ENCODE measurements at regions not wholly inside any gene's neighbourhood (a gene's known extent, or its start where the extent isn't known, plus 50 kb on each side); places are given as distances from the start of the nearest gene placed in this dataset.

- no peaks in the 10 kb centered on the region for H3K4me1 ChIP-seq (ENCODE audit: control extremely low read depth in 1 of 4, control insufficient read depth in 4 of 4, insufficient read depth in 4 of 4, low read length in 3 of 4)
- no peaks in the 10 kb centered on the region for H3K36me3 ChIP-seq (ENCODE audit: control insufficient read depth in 4 of 4, insufficient read depth in 4 of 4, low read length in 3 of 4)
- H3K27me3 ChIP-seq (replicated peaks in 2 of 5; ENCODE audit: control insufficient read depth in 4 of 5, insufficient read depth in 5 of 5, low read length in 4 of 5): no peaks in the 10 kb centered on the region
- H3K27ac ChIP-seq (ENCODE audit: insufficient read depth in 1 of 2, low read depth in 1 of 2, low read length in 2 of 2, poor library complexity in 1 of 2, severe bottlenecking in 2 of 2): no peak overlapping the region
- no peak overlapping the region for H3K4me3 ChIP-seq (ENCODE audit: control insufficient read depth in 1 of 7, extremely low read depth in 1 of 7, insufficient read depth in 4 of 7, low read depth in 2 of 7, low read length in 6 of 7)
- WGBS (ENCODE audit: insufficient coverage): 100% methylated on average over 1 of the region's 1 CpG
- DNase-seq: no peak
- peaks cover 0 to 1% (median 0%) of the 10 kb centered on the region in 5 experiments for H3K9me3 ChIP-seq (ENCODE audit: control extremely low read depth in 1 of 5, control insufficient read depth in 4 of 5, insufficient read depth in 2 of 5, low read depth in 1 of 5, low read length in 4 of 5)
- ChIA-PET CTCF (no interaction called here), POLR2A (no interaction called here)
Observed at GRCh38 chr2:52968043-52968442, 799.6 kb upstream of the CHAC2 start.

- no peaks in the 10 kb centered on the region for H3K27me3 ChIP-seq (replicated peaks in 2 of 5; ENCODE audit: control insufficient read depth in 4 of 5, insufficient read depth in 5 of 5, low read length in 4 of 5)
- H3K4me1 ChIP-seq (ENCODE audit: control extremely low read depth in 1 of 4, control insufficient read depth in 4 of 4, insufficient read depth in 4 of 4, low read length in 3 of 4): no peaks in the 10 kb centered on the region
- no peak overlapping the region for H3K4me3 ChIP-seq (ENCODE audit: control insufficient read depth in 1 of 7, extremely low read depth in 1 of 7, insufficient read depth in 4 of 7, low read depth in 2 of 7, low read length in 6 of 7)
- ChIA-PET CTCF (no interaction called here), POLR2A (no interaction called here)
- H3K27ac ChIP-seq (ENCODE audit: insufficient read depth in 1 of 2, low read depth in 1 of 2, low read length in 2 of 2, poor library complexity in 1 of 2, severe bottlenecking in 2 of 2): no peak overlapping the region
- peaks cover 0 to 1% (median 0%) of the 10 kb centered on the region in 5 experiments for H3K9me3 ChIP-seq (ENCODE audit: control extremely low read depth in 1 of 5, control insufficient read depth in 4 of 5, insufficient read depth in 2 of 5, low read depth in 1 of 5, low read length in 4 of 5)
- 96% methylated on average over 3 of the region's 4 CpGs for WGBS (ENCODE audit: insufficient coverage)
- DNase-seq: no peak
- H3K36me3 ChIP-seq (ENCODE audit: control insufficient read depth in 4 of 4, insufficient read depth in 4 of 4, low read length in 3 of 4): no peaks in the 10 kb centered on the region
Observed at GRCh38 chr2:52964916-52965530, 802.6 kb upstream of the CHAC2 start.

GRCh38 chr2:52961403-52961802 lies 806.2 kb upstream of the CHAC2 start:
- H3K36me3 ChIP-seq (ENCODE audit: control insufficient read depth in 4 of 4, insufficient read depth in 4 of 4, low read length in 3 of 4): no peaks in the 10 kb centered on the region
- POLR2A ChIA-PET: no interaction called here
- H3K27me3 ChIP-seq (replicated peaks in 2 of 5; ENCODE audit: control insufficient read depth in 4 of 5, insufficient read depth in 5 of 5, low read length in 4 of 5): no peaks in the 10 kb centered on the region
- no peaks in the 10 kb centered on the region for H3K4me1 ChIP-seq (ENCODE audit: control extremely low read depth in 1 of 4, control insufficient read depth in 4 of 4, insufficient read depth in 4 of 4, low read length in 3 of 4)
- H3K9me3 ChIP-seq (ENCODE audit: control extremely low read depth in 1 of 5, control insufficient read depth in 4 of 5, insufficient read depth in 2 of 5, low read depth in 1 of 5, low read length in 4 of 5): no peaks in the 10 kb centered on the region
- no peak overlapping the region for H3K27ac ChIP-seq (ENCODE audit: insufficient read depth in 1 of 2, low read depth in 1 of 2, low read length in 2 of 2, poor library complexity in 1 of 2, severe bottlenecking in 2 of 2)
- no peak overlapping the region for H3K4me3 ChIP-seq (ENCODE audit: control insufficient read depth in 1 of 7, extremely low read depth in 1 of 7, insufficient read depth in 4 of 7, low read depth in 2 of 7, low read length in 6 of 7)
- no peak for DNase-seq
- CTCF ChIA-PET: interaction anchor here (1.6 kb wide), 1 partner anchor 9 kb away, joined by 3 read pairs; no protein-coding TSS in a partner anchor

GRCh38 chr2:52960881-52961280 lies 806.7 kb upstream of the CHAC2 start:
- no peak for DNase-seq
- ChIA-PET CTCF (interaction anchor here (1.6 kb wide), 1 partner anchor 9 kb away, joined by 3 read pairs; no protein-coding TSS in a partner anchor), POLR2A (no interaction called here)
- H3K4me1 ChIP-seq (ENCODE audit: control extremely low read depth in 1 of 4, control insufficient read depth in 4 of 4, insufficient read depth in 4 of 4, low read length in 3 of 4): no peaks in the 10 kb centered on the region
- H3K36me3 ChIP-seq (ENCODE audit: control insufficient read depth in 4 of 4, insufficient read depth in 4 of 4, low read length in 3 of 4): no peaks in the 10 kb centered on the region
- no peak overlapping the region for H3K4me3 ChIP-seq (ENCODE audit: control insufficient read depth in 1 of 7, extremely low read depth in 1 of 7, insufficient read depth in 4 of 7, low read depth in 2 of 7, low read length in 6 of 7)
- 10% methylated on average over 3 of the region's 3 CpGs for WGBS (ENCODE audit: insufficient coverage)
- no peaks in the 10 kb centered on the region for H3K9me3 ChIP-seq (ENCODE audit: control extremely low read depth in 1 of 5, control insufficient read depth in 4 of 5, insufficient read depth in 2 of 5, low read depth in 1 of 5, low read length in 4 of 5)
- no peak overlapping the region for H3K27ac ChIP-seq (ENCODE audit: insufficient read depth in 1 of 2, low read depth in 1 of 2, low read length in 2 of 2, poor library complexity in 1 of 2, severe bottlenecking in 2 of 2)
- H3K27me3 ChIP-seq (replicated peaks in 2 of 5; ENCODE audit: control insufficient read depth in 4 of 5, insufficient read depth in 5 of 5, low read length in 4 of 5): no peaks in the 10 kb centered on the region

GRCh38 chr2:52959801-52960200 lies 807.8 kb upstream of the CHAC2 start:
- Histone ChIP-seq H3K27me3 (replicated peaks in 2 of 5; ENCODE audit: control insufficient read depth in 4 of 5, insufficient read depth in 5 of 5, low read length in 4 of 5) (no peaks in the 10 kb centered on the region), H3K36me3 (ENCODE audit: control insufficient read depth in 4 of 4, insufficient read depth in 4 of 4, low read length in 3 of 4) (no peaks in the 10 kb centered on the region), H3K9me3 (ENCODE audit: control extremely low read depth in 1 of 5, control insufficient read depth in 4 of 5, insufficient read depth in 2 of 5, low read depth in 1 of 5, low read length in 4 of 5) (no peaks in the 10 kb centered on the region), H3K4me3 (ENCODE audit: control insufficient read depth in 1 of 7, extremely low read depth in 1 of 7, insufficient read depth in 4 of 7, low read depth in 2 of 7, low read length in 6 of 7) (no peak overlapping the region), H3K27ac (ENCODE audit: insufficient read depth in 1 of 2, low read depth in 1 of 2, low read length in 2 of 2, poor library complexity in 1 of 2, severe bottlenecking in 2 of 2) (no peak overlapping the region), H3K4me1 (ENCODE audit: control extremely low read depth in 1 of 4, control insufficient read depth in 4 of 4, insufficient read depth in 4 of 4, low read length in 3 of 4) (no peaks in the 10 kb centered on the region)
- ChIA-PET CTCF (no interaction called here), POLR2A (no interaction called here)
- WGBS (ENCODE audit: insufficient coverage): 95% methylated on average over 4 of the region's 4 CpGs
- no peak for DNase-seq

GRCh38 chr2:52956766-52957165 lies 810.8 kb upstream of the CHAC2 start:
- H3K27me3 ChIP-seq (replicated peaks in 2 of 5; ENCODE audit: control insufficient read depth in 4 of 5, insufficient read depth in 5 of 5, low read length in 4 of 5): no peaks in the 10 kb centered on the region
- H3K9me3 ChIP-seq (ENCODE audit: control extremely low read depth in 1 of 5, control insufficient read depth in 4 of 5, insufficient read depth in 2 of 5, low read depth in 1 of 5, low read length in 4 of 5): no peaks in the 10 kb centered on the region
- H3K27ac ChIP-seq (ENCODE audit: insufficient read depth in 1 of 2, low read depth in 1 of 2, low read length in 2 of 2, poor library complexity in 1 of 2, severe bottlenecking in 2 of 2): no peak overlapping the region
- DNase-seq: no peak
- H3K4me1 ChIP-seq (ENCODE audit: control extremely low read depth in 1 of 4, control insufficient read depth in 4 of 4, insufficient read depth in 4 of 4, low read length in 3 of 4): no peaks in the 10 kb centered on the region
- ChIA-PET POLR2A (no interaction called here), CTCF (no interaction called here)
- H3K4me3 ChIP-seq (ENCODE audit: control insufficient read depth in 1 of 7, extremely low read depth in 1 of 7, insufficient read depth in 4 of 7, low read depth in 2 of 7, low read length in 6 of 7): no peak overlapping the region
- no peaks in the 10 kb centered on the region for H3K36me3 ChIP-seq (ENCODE audit: control insufficient read depth in 4 of 4, insufficient read depth in 4 of 4, low read length in 3 of 4)
- 100% methylated on average over 1 of the region's 1 CpG for WGBS (ENCODE audit: insufficient coverage)

- H3K27ac ChIP-seq (ENCODE audit: insufficient read depth in 1 of 2, low read depth in 1 of 2, low read length in 2 of 2, poor library complexity in 1 of 2, severe bottlenecking in 2 of 2): no peak overlapping the region
- H3K27me3 ChIP-seq (replicated peaks in 2 of 5; ENCODE audit: control insufficient read depth in 4 of 5, insufficient read depth in 5 of 5, low read length in 4 of 5): no peaks in the 10 kb centered on the region
- CTCF ChIA-PET: no interaction called here
- no peaks in the 10 kb centered on the region for H3K36me3 ChIP-seq (ENCODE audit: control insufficient read depth in 4 of 4, insufficient read depth in 4 of 4, low read length in 3 of 4)
- POLR2A ChIA-PET: no interaction called here
- H3K4me3 ChIP-seq (ENCODE audit: control insufficient read depth in 1 of 7, extremely low read depth in 1 of 7, insufficient read depth in 4 of 7, low read depth in 2 of 7, low read length in 6 of 7): no peak overlapping the region
- 82% methylated on average over 2 of the region's 4 CpGs for WGBS (ENCODE audit: insufficient coverage)
- no peak for DNase-seq
- H3K4me1 ChIP-seq (ENCODE audit: control extremely low read depth in 1 of 4, control insufficient read depth in 4 of 4, insufficient read depth in 4 of 4, low read length in 3 of 4): no peaks in the 10 kb centered on the region
- no peaks in the 10 kb centered on the region for H3K9me3 ChIP-seq (ENCODE audit: control extremely low read depth in 1 of 5, control insufficient read depth in 4 of 5, insufficient read depth in 2 of 5, low read depth in 1 of 5, low read length in 4 of 5)
Observed at GRCh38 chr2:52956118-52956517, 811.5 kb upstream of the CHAC2 start.

All from common myeloid progenitor, CD34-positive (primary cell).